GM12878 (cell line): ENCODE measurements at regions not wholly inside any gene's neighbourhood (a gene's known extent, or its start where the extent isn't known, plus 50 kb on each side); places are given as distances from the start of the nearest gene placed in this dataset.

Experiments used
- EP300 ChIP-seq, 2 experiments: fragments of 150-350 bp in 1 of 2; IDR thresholded peaks; 2 replicates each; pipeline ENCODE4 v1.6.1; 2011 to 2012; ENCODE audit warnings: low read depth in 2 of 2, low read length in 2 of 2, borderline replicate concordance in 1 of 2, improper control_type of control experiment in 1 of 2, inconsistent platforms in 1 of 2; ENCODE audit not compliant: control insufficient read depth in 1 of 2
- EZH2 ChIP-seq: IDR thresholded peaks from 2 replicates; pipeline ENCODE4 v1.6.1; 2012; ENCODE audit warnings: low read depth, mild to moderate bottlenecking, control low read depth, inconsistent platforms, low read length, borderline replicate concordance; ENCODE audit not compliant: control insufficient read depth
- HDGF ChIP-seq: fragments of 450-650 bp; IDR thresholded peaks from 2 replicates; pipeline ENCODE4 v1.6.1; 2016; ENCODE audit warnings: antibody characterized with exemption
- MAX ChIP-seq: IDR thresholded peaks from 2 replicates; pipeline ENCODE4 v1.6.1; 2012; ENCODE audit warnings: low read depth, low read length, improper control_type of control experiment
- MTA2 ChIP-seq: fragments of 450-650 bp; IDR thresholded peaks from 2 replicates; pipeline ENCODE4 v1.6.1; 2016; ENCODE audit warnings: low read depth, mild to moderate bottlenecking, moderate library complexity
- POLR2AphosphoS5 ChIP-seq: IDR thresholded peaks from 2 replicates; pipeline ENCODE4 v1.6.1; 2011; ENCODE audit warnings: mild to moderate bottlenecking, low read length, inconsistent platforms
- RAD51 ChIP-seq: fragments of 450-650 bp; IDR thresholded peaks from 2 replicates; pipeline ENCODE4 v1.6.1; 2016; ENCODE audit warnings: moderate library complexity, mild to moderate bottlenecking, inconsistent platforms
- RELB ChIP-seq: fragments of 450-650 bp; IDR thresholded peaks from 2 replicates; pipeline ENCODE4 v1.6.1; 2017; ENCODE audit warnings: low read depth, mild to moderate bottlenecking, moderate library complexity
- REST ChIP-seq: IDR thresholded peaks from 2 replicates; pipeline ENCODE4 v1.6.1; 2012; ENCODE audit warnings: mild to moderate bottlenecking, low read depth, low read length
- RFX5 ChIP-seq: IDR thresholded peaks from 2 replicates; pipeline ENCODE4 v1.6.1; 2011; ENCODE audit warnings: low read depth, low read length, improper control_type of control experiment
- TARDBP ChIP-seq: IDR thresholded peaks from 2 replicates; pipeline ENCODE4 v1.6.1; 2016; ENCODE audit warnings: borderline replicate concordance
- ZZZ3 ChIP-seq: IDR thresholded peaks from 2 replicates; pipeline ENCODE4 v1.6.1; 2011; ENCODE audit warnings: low read depth; ENCODE audit not compliant: control insufficient read depth, insufficient read length
- TF ChIP-seq, protein P1 (sequence below), 3 experiments: IDR thresholded peaks in 2 of 3; conservative IDR thresholded peaks in 1 of 3; 2 replicates each; pipeline ENCODE4 v1.5.1; 2011; ENCODE audit warnings: low read depth in 3 of 3, low read length in 3 of 3, mild to moderate bottlenecking in 3 of 3, control low read depth in 2 of 3, moderate library complexity in 2 of 3, inconsistent platforms in 1 of 3, mixed read lengths in 1 of 3; ENCODE audit not compliant: control insufficient read depth in 2 of 3, insufficient read depth in 1 of 3; ENCODE audit errors: extremely low read depth in 1 of 3
- TF ChIP-seq, protein P2 (sequence below): fragments of 150-350 bp; IDR thresholded peaks from 2 replicates; pipeline ENCODE4 v1.6.1; 2016; ENCODE audit warnings: low read depth, low read length

GRCh38 chr7:153084278-153084677 is 324.7 kb downstream of the ACTR3B start:
- TF ChIP-seq REST (no peak), MTA2 (no peak), ZZZ3 (no peak), HDGF (no peak), RFX5 (no peak), RAD51 (no peak), EZH2 (no peak), TARDBP (no peak), POLR2AphosphoS5 (no peak), EP300 (IDR thresholded peaks at IDR 0.05; ENCODE audit: borderline replicate concordance in 1 of 2, control insufficient read depth in 1 of 2, low read depth in 2 of 2, low read length in 2 of 2) (no peak), MAX (no peak), RELB (no peak)
- TF ChIP-seq, protein P1, sequence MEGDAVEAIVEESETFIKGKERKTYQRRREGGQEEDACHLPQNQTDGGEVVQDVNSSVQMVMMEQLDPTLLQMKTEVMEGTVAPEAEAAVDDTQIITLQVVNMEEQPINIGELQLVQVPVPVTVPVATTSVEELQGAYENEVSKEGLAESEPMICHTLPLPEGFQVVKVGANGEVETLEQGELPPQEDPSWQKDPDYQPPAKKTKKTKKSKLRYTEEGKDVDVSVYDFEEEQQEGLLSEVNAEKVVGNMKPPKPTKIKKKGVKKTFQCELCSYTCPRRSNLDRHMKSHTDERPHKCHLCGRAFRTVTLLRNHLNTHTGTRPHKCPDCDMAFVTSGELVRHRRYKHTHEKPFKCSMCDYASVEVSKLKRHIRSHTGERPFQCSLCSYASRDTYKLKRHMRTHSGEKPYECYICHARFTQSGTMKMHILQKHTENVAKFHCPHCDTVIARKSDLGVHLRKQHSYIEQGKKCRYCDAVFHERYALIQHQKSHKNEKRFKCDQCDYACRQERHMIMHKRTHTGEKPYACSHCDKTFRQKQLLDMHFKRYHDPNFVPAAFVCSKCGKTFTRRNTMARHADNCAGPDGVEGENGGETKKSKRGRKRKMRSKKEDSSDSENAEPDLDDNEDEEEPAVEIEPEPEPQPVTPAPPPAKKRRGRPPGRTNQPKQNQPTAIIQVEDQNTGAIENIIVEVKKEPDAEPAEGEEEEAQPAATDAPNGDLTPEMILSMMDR (IDR thresholded peaks at IDR 0.05 in 2 of 3, conservative IDR thresholded peaks at IDR 0.05 in 1 of 3; ENCODE audit: control insufficient read depth in 2 of 3, extremely low read depth in 1 of 3, insufficient read depth in 1 of 3, low read depth in 3 of 3, low read length in 3 of 3), result no peak
- TF ChIP-seq, protein P2, sequence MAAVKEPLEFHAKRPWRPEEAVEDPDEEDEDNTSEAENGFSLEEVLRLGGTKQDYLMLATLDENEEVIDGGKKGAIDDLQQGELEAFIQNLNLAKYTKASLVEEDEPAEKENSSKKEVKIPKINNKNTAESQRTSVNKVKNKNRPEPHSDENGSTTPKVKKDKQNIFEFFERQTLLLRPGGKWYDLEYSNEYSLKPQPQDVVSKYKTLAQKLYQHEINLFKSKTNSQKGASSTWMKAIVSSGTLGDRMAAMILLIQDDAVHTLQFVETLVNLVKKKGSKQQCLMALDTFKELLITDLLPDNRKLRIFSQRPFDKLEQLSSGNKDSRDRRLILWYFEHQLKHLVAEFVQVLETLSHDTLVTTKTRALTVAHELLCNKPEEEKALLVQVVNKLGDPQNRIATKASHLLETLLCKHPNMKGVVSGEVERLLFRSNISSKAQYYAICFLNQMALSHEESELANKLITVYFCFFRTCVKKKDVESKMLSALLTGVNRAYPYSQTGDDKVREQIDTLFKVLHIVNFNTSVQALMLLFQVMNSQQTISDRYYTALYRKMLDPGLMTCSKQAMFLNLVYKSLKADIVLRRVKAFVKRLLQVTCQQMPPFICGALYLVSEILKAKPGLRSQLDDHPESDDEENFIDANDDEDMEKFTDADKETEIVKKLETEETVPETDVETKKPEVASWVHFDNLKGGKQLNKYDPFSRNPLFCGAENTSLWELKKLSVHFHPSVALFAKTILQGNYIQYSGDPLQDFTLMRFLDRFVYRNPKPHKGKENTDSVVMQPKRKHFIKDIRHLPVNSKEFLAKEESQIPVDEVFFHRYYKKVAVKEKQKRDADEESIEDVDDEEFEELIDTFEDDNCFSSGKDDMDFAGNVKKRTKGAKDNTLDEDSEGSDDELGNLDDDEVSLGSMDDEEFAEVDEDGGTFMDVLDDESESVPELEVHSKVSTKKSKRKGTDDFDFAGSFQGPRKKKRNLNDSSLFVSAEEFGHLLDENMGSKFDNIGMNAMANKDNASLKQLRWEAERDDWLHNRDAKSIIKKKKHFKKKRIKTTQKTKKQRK, result no peak
